SH-SY5Y (cell line): ENCODE measurements at regions not wholly inside any gene's neighbourhood (a gene's known extent, or its start where the extent isn't known, plus 50 kb on each side); places are given as distances from the start of the nearest gene placed in this dataset.

Source experiments
- GATA2 ChIP-seq: IDR thresholded peaks from 2 replicates; pipeline ENCODE4 v1.6.1; 2011; ENCODE audit warnings: mild to moderate bottlenecking, low read depth, low read length
- GATA3 ChIP-seq: IDR thresholded peaks from 2 replicates; pipeline ENCODE4 v1.6.1; 2011; ENCODE audit warnings: low read depth, mild to moderate bottlenecking, low read length, moderate library complexity

- no peak for TF ChIP-seq GATA3
- TF ChIP-seq GATA2: no peak
Measured at GRCh38 chr7:142372727-142373126, 114.9 kb upstream of the PRSS58 start.
